OCI-LY3 (cell line): ENCODE measurements at regions not wholly inside any gene's neighbourhood (a gene's known extent, or its start where the extent isn't known, plus 50 kb on each side); places are given as distances from the start of the nearest gene placed in this dataset.

ENCODE experiments used
- EZH2phosphoT487 ChIP-seq: fragments of 200-600 bp; shearing (Covaris generic); IDR thresholded peaks from 2 replicates; pipeline ENCODE4 v1.6.1; 2018; ENCODE audit warnings: antibody characterized with exemption, mixed run types, low read depth
- TF ChIP-seq, protein P1 (sequence below): fragments of 200-600, 300-600 bp; sonication (generic); IDR thresholded peaks from 2 replicates; pipeline ENCODE4 v1.5.1; 2014; ENCODE audit warnings: antibody characterized with exemption, low read length, low read depth

DNA sequence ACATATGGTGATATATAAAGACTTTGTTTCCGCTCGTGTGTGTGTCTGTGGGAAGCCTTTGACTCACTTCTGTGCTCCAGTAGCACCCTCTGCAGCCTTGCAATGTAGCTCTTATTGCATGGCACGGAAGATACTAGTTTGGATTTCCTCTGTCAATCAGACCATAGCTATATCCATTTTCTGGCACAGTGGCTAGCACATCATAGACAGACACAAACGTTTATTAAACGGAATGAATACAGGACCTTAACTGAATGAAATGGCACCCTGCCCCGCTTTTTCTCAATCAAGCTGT, 124.0 kb upstream of the PTPN20 start:
- TF ChIP-seq, protein P1, sequence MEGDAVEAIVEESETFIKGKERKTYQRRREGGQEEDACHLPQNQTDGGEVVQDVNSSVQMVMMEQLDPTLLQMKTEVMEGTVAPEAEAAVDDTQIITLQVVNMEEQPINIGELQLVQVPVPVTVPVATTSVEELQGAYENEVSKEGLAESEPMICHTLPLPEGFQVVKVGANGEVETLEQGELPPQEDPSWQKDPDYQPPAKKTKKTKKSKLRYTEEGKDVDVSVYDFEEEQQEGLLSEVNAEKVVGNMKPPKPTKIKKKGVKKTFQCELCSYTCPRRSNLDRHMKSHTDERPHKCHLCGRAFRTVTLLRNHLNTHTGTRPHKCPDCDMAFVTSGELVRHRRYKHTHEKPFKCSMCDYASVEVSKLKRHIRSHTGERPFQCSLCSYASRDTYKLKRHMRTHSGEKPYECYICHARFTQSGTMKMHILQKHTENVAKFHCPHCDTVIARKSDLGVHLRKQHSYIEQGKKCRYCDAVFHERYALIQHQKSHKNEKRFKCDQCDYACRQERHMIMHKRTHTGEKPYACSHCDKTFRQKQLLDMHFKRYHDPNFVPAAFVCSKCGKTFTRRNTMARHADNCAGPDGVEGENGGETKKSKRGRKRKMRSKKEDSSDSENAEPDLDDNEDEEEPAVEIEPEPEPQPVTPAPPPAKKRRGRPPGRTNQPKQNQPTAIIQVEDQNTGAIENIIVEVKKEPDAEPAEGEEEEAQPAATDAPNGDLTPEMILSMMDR, result peak; percentile 43
- TF ChIP-seq EZH2phosphoT487, result no peak
